ENCODE measurements at regions not wholly inside any gene's neighbourhood (a gene's known extent, or its start where the extent isn't known, plus 50 kb on each side); places are given as distances from the start of the nearest gene placed in this dataset.

GRCh38 chr16:73232555-73233328, 184.8 kb upstream of the ZFHX3 start:
- peaks cover 22% of the 10 kb centered on the region for H3K4me1 Mint-ChIP-seq
- Histone ChIP-seq H3K4me1 (ENCODE audit: control insufficient read depth, insufficient read depth, low read length) (peaks cover 6% of the 10 kb centered on the region), H3K9me3 (ENCODE audit: control insufficient read depth, low read length) (no peaks in the 10 kb centered on the region), H3K9ac (ENCODE audit: extremely low read depth, low read length, poor library complexity, severe bottlenecking) (no peak overlapping the region), H3K4me3 (ENCODE audit: low read length) (no peak overlapping the region), H3K27ac (ENCODE audit: low read depth, low read length) (no peak overlapping the region), H3K36me3 (ENCODE audit: control insufficient read depth, insufficient read depth, low read length) (no peaks in the 10 kb centered on the region), H3K27me3 (ENCODE audit: control insufficient read depth, insufficient read depth, low read length, poor library complexity, severe bottlenecking) (no peaks in the 10 kb centered on the region)
- H3K27ac Mint-ChIP-seq = peak overlapping the region; percentile 11
- TF ChIP-seq CTCF (conservative IDR thresholded peaks at IDR 0.05) = no peak
- peak overlapping the region; percentile 37 for H3K4me3 Mint-ChIP-seq
- no peaks in the 10 kb centered on the region for H3K9me3 Mint-ChIP-seq
- peaks cover 19% of the 10 kb centered on the region for H3K27me3 Mint-ChIP-seq (ENCODE audit: insufficient read depth)
- H3K36me3 Mint-ChIP-seq (ENCODE audit: low read depth) = no peaks in the 10 kb centered on the region
- DNase-seq = peak; percentile 63
- 76 to 85% methylated on average over 22 to 27 of the region's 27 CpGs for WGBS, 2 experiments (ENCODE audit: insufficient coverage in 1 of 2, insufficient read length in 1 of 2)

- Histone ChIP-seq H3K9ac (ENCODE audit: extremely low read depth, low read length, poor library complexity, severe bottlenecking) (no peak overlapping the region), H3K4me3 (ENCODE audit: low read length) (peak overlapping the region; percentile 20), H3K9me3 (ENCODE audit: control insufficient read depth, low read length) (no peaks in the 10 kb centered on the region), H3K36me3 (ENCODE audit: control insufficient read depth, insufficient read depth, low read length) (no peaks in the 10 kb centered on the region), H3K27ac (ENCODE audit: low read depth, low read length) (no peak overlapping the region), H3K27me3 (ENCODE audit: control insufficient read depth, insufficient read depth, low read length, poor library complexity, severe bottlenecking) (no peaks in the 10 kb centered on the region), H3K4me1 (ENCODE audit: control insufficient read depth, insufficient read depth, low read length) (peaks cover 6% of the 10 kb centered on the region)
- Mint-ChIP-seq H3K4me3 (peak overlapping the region; percentile 37), H3K9me3 (no peaks in the 10 kb centered on the region), H3K27me3 (ENCODE audit: insufficient read depth) (peaks cover 19% of the 10 kb centered on the region), H3K27ac (peak overlapping the region; percentile 7), H3K4me1 (peaks cover 22% of the 10 kb centered on the region), H3K36me3 (ENCODE audit: low read depth) (no peaks in the 10 kb centered on the region)
- DNase-seq = no peak
- TF ChIP-seq CTCF (conservative IDR thresholded peaks at IDR 0.05) = no peak
- 67 to 91% methylated on average over 18 to 26 of the region's 26 CpGs for WGBS, 2 experiments (ENCODE audit: insufficient coverage in 1 of 2, insufficient read length in 1 of 2)
These were observed 184.1 kb upstream of the ZFHX3 start for GRCh38 chr16:73231944-73232554.

- 78 to 86% methylated on average over 11 of the region's 11 CpGs for whole genome bisulfite sequencing, 2 experiments (ENCODE audit: insufficient coverage in 1 of 2, insufficient read length in 1 of 2)
- Histone ChIP-seq H3K9ac (ENCODE audit: extremely low read depth, low read length, poor library complexity, severe bottlenecking) (no peak overlapping the region), H3K27me3 (ENCODE audit: control insufficient read depth, insufficient read depth, low read length, poor library complexity, severe bottlenecking) (no peaks in the 10 kb centered on the region), H3K36me3 (ENCODE audit: control insufficient read depth, insufficient read depth, low read length) (no peaks in the 10 kb centered on the region), H3K4me1 (ENCODE audit: control insufficient read depth, insufficient read depth, low read length) (peaks cover 6% of the 10 kb centered on the region), H3K27ac (ENCODE audit: low read depth, low read length) (no peak overlapping the region), H3K4me3 (ENCODE audit: low read length) (peak overlapping the region; percentile 20), H3K9me3 (ENCODE audit: control insufficient read depth, low read length) (no peaks in the 10 kb centered on the region)
- Mint-ChIP-seq H3K9me3 (no peaks in the 10 kb centered on the region), H3K4me3 (no peak overlapping the region), H3K36me3 (ENCODE audit: low read depth) (no peaks in the 10 kb centered on the region), H3K4me1 (peaks cover 22% of the 10 kb centered on the region), H3K27me3 (ENCODE audit: insufficient read depth) (peaks cover 17% of the 10 kb centered on the region), H3K27ac (no peak overlapping the region)
- no peak for TF ChIP-seq CTCF (conservative IDR thresholded peaks at IDR 0.05)
- no peak for DNase-seq
These were observed 183.5 kb upstream of the ZFHX3 start for GRCh38 chr16:73231379-73231778.

Measured in endodermal cell (in vitro differentiated cells).